MM.1S (cell line): ENCODE measurements at regions not wholly inside any gene's neighbourhood (a gene's known extent, or its start where the extent isn't known, plus 50 kb on each side); places are given as distances from the start of the nearest gene placed in this dataset.

Experiments used
- EZH2 ChIP-seq: fragments of 300-600 bp; sonication (generic); optimal IDR thresholded peaks from 2 replicates; pipeline ENCODE3; 2017; ENCODE audit warnings: low read depth, mild to moderate bottlenecking, antibody characterized with exemption, low read length, mixed read lengths
- TF ChIP-seq, protein P1 (sequence below): fragments of 300-600 bp; sonication (generic); IDR thresholded peaks from 2 replicates; pipeline ENCODE4 v1.5.1; 2016; ENCODE audit warnings: antibody characterized with exemption, low read length, mixed read lengths

GRCh38 chr15:70470556-70471191 lies 292.7 kb downstream of the UACA start:
- no peak for TF ChIP-seq EZH2
- TF ChIP-seq, protein P1, sequence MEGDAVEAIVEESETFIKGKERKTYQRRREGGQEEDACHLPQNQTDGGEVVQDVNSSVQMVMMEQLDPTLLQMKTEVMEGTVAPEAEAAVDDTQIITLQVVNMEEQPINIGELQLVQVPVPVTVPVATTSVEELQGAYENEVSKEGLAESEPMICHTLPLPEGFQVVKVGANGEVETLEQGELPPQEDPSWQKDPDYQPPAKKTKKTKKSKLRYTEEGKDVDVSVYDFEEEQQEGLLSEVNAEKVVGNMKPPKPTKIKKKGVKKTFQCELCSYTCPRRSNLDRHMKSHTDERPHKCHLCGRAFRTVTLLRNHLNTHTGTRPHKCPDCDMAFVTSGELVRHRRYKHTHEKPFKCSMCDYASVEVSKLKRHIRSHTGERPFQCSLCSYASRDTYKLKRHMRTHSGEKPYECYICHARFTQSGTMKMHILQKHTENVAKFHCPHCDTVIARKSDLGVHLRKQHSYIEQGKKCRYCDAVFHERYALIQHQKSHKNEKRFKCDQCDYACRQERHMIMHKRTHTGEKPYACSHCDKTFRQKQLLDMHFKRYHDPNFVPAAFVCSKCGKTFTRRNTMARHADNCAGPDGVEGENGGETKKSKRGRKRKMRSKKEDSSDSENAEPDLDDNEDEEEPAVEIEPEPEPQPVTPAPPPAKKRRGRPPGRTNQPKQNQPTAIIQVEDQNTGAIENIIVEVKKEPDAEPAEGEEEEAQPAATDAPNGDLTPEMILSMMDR = no peak
